ENCODE measurements at regions not wholly inside any gene's neighbourhood (a gene's known extent, or its start where the extent isn't known, plus 50 kb on each side); places are given as distances from the start of the nearest gene placed in this dataset.

- no peak for TF ChIP-seq CTCF (IDR thresholded peaks at IDR 0.05)
- no peak for DNase-seq
- no peaks in the 10 kb centered on the region for H3K27me3 Mint-ChIP-seq (ENCODE audit: low read depth, poor library complexity)
Measured at GRCh38 chr4:143095447-143095846, 89.3 kb upstream of the USP38 start.

DNA sequence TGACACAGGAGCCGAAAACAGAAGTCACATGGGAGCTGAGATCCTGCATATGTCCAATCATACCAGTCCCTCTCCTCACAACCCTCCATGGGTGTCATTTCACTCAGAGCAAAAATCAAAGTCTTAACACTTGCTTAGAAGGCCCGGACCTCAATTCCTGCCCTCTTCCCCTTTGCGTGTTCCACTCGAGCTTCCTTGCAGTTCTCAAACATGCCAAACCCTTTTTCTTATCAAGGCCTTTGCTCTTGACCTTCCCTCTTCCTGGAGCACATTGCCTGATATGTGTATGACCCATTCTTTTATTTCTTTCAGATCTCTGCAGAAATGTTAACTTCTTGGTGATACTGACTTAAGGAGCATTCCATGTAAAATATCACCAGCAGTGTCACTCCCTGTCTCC, 87.0 kb upstream of the USP38 start:
- no peak overlapping the region for H3K4me3 Mint-ChIP-seq
- H3K4me1 Mint-ChIP-seq: no peaks in the 10 kb centered on the region
- TF ChIP-seq CTCF (IDR thresholded peaks at IDR 0.05): no peak
- no peaks in the 10 kb centered on the region for H3K27me3 Mint-ChIP-seq (ENCODE audit: low read depth, poor library complexity)
- H3K36me3 Mint-ChIP-seq (ENCODE audit: low read depth): peaks cover 6% of the 10 kb centered on the region
- no peak for DNase-seq
- H3K27ac Mint-ChIP-seq: no peak overlapping the region
- H3K9me3 Mint-ChIP-seq: peaks cover 13% of the 10 kb centered on the region

More at GRCh38 chr4:143095447-143095846, 89.3 kb upstream of the USP38 start:
- no peaks in the 10 kb centered on the region for H3K4me1 Mint-ChIP-seq
- peaks cover 16% of the 10 kb centered on the region for H3K36me3 Mint-ChIP-seq (ENCODE audit: low read depth)
- H3K4me3 Mint-ChIP-seq: no peak overlapping the region
- peaks cover 18% of the 10 kb centered on the region for H3K9me3 Mint-ChIP-seq
- H3K27ac Mint-ChIP-seq: no peak overlapping the region

DNA sequence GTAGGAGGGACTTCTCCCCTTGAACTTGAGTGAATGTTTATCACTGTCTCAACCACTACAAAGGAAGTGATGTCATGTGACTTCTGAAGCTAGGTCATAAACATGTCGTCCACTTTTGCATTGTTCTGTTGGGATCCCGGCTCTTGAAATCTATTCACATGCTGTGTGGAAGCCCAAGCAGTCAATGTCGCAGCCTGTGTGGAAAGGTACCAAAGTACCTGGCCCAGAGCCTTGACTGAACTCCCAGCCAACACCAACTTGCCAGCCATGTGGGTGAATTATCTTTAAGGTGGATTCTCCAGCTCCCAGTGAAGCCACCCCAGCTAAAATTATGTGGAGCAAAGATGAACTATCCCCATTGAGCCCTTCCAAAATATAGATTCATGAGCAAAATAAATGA, 85.0 kb upstream of the USP38 start:
- Mint-ChIP-seq H3K4me1 (no peaks in the 10 kb centered on the region), H3K27ac (no peak overlapping the region), H3K4me3 (no peak overlapping the region), H3K9me3 (peaks cover 13% of the 10 kb centered on the region), H3K27me3 (ENCODE audit: low read depth, poor library complexity) (no peaks in the 10 kb centered on the region), H3K36me3 (ENCODE audit: low read depth) (peaks cover 6% of the 10 kb centered on the region)
- no peak for DNase-seq
- TF ChIP-seq CTCF (IDR thresholded peaks at IDR 0.05): no peak

GRCh38 chr4:143109376-143109775, 75.3 kb upstream of the USP38 start:
- Mint-ChIP-seq H3K36me3 (ENCODE audit: low read depth) (no peaks in the 10 kb centered on the region), H3K27me3 (ENCODE audit: low read depth, poor library complexity) (no peaks in the 10 kb centered on the region), H3K9me3 (peaks cover 10% of the 10 kb centered on the region), H3K4me3 (no peak overlapping the region), H3K27ac (no peak overlapping the region), H3K4me1 (no peaks in the 10 kb centered on the region)
- no peak for DNase-seq
- TF ChIP-seq CTCF (IDR thresholded peaks at IDR 0.05): no peak

- Mint-ChIP-seq H3K27me3 (ENCODE audit: low read depth, poor library complexity) (peaks cover 2% of the 10 kb centered on the region), H3K27ac (peak overlapping the region; percentile 49), H3K36me3 (ENCODE audit: low read depth) (no peaks in the 10 kb centered on the region), H3K4me3 (no peak overlapping the region), H3K4me1 (peaks cover 4% of the 10 kb centered on the region), H3K9me3 (no peaks in the 10 kb centered on the region)
- DNase-seq: no peak
- TF ChIP-seq CTCF (IDR thresholded peaks at IDR 0.05): no peak
Measured at GRCh38 chr4:143118663-143119062, 66.1 kb upstream of the USP38 start.

- Mint-ChIP-seq H3K4me3 (no peak overlapping the region), H3K9me3 (peaks cover 5% of the 10 kb centered on the region), H3K4me1 (no peaks in the 10 kb centered on the region), H3K27me3 (ENCODE audit: low read depth, poor library complexity) (no peaks in the 10 kb centered on the region), H3K27ac (no peak overlapping the region), H3K36me3 (ENCODE audit: low read depth) (no peaks in the 10 kb centered on the region)
- TF ChIP-seq CTCF (IDR thresholded peaks at IDR 0.05): no peak
- no peak for DNase-seq
Measured at GRCh38 chr4:143127621-143128020, 57.1 kb upstream of the USP38 start.

Measured in nephron progenitor cell (in vitro differentiated cells).